Upper lobe of left lung (tissue), 4 donors: ENCODE measurements at regions not wholly inside any gene's neighbourhood (a gene's known extent, or its start where the extent isn't known, plus 50 kb on each side); places are given as distances from the start of the nearest gene placed in this dataset.

Source experiments
- CTCF ChIP-seq, 6 experiments: fragments of 450-650 bp in 4 of 6; fragments of 200-600 bp in 2 of 6; sonication (generic) in 2 of 6; IDR thresholded peaks; one replicate each; pipeline ENCODE4 v1.5.1; 2016 to 2019; ENCODE audit warnings: antibody characterized with exemption in 6 of 6
- POLR2A ChIP-seq, 4 donors: fragments of 450-650 bp; IDR thresholded peaks; one replicate each; pipeline ENCODE4 v1.5.1; 2016 to 2017; ENCODE audit warnings: antibody characterized with exemption in 4 of 4, mild to moderate bottlenecking in 2 of 4

GRCh38 chr18:2134364-2134763, 436.9 kb downstream of the METTL4 start:
- TF ChIP-seq CTCF (IDR thresholded peaks at IDR 0.05) = no peak
- TF ChIP-seq POLR2A (IDR thresholded peaks at IDR 0.05) = no peak
